Activated naive CD8-positive, alpha-beta T cell (primary cell): ENCODE measurements at regions not wholly inside any gene's neighbourhood (a gene's known extent, or its start where the extent isn't known, plus 50 kb on each side); places are given as distances from the start of the nearest gene placed in this dataset.
"Not testable (repeated sequence)": the region's sequence is repeated elsewhere in the genome, so short reads cannot be mapped to it uniquely, and the experiment has no call there.

Experiments used
- H3K27ac Mint-ChIP-seq: one replicate; pipeline ENCODE4 v1.8.0; 2021; ENCODE audit warnings: mixed read lengths
- H3K27me3 Mint-ChIP-seq: one replicate; pipeline ENCODE4 v1.8.0; 2021; ENCODE audit warnings: mixed read lengths
- H3K36me3 Mint-ChIP-seq: one replicate; pipeline ENCODE4 v1.8.0; 2021; ENCODE audit warnings: mixed read lengths
- H3K4me1 Mint-ChIP-seq: one replicate; pipeline ENCODE4 v1.8.0; 2021; ENCODE audit warnings: low read depth, mixed read lengths
- H3K4me3 Mint-ChIP-seq: one replicate; pipeline ENCODE4 v1.8.0; 2021; ENCODE audit warnings: mild to moderate bottlenecking, mixed read lengths
- H3K9me3 Mint-ChIP-seq: one replicate; pipeline ENCODE4 v1.8.0; 2021; ENCODE audit warnings: low read depth, mixed read lengths

GRCh38 chr15:25091421-25092158 is 136.8 kb downstream of the SNRPN start:
- Mint-ChIP-seq H3K27me3 (no peaks in the 10 kb centered on the region), H3K4me3 (no peak overlapping the region), H3K27ac (no peak overlapping the region), H3K4me1 (no peaks in the 10 kb centered on the region), H3K9me3 (peaks cover 45% of the 10 kb centered on the region), H3K36me3 (peaks cover 58% of the 10 kb centered on the region)

GRCh38 chr15:25092661-25093060 is 137.9 kb downstream of the SNRPN start:
- Mint-ChIP-seq H3K4me1 (no peaks in the 10 kb centered on the region), H3K36me3 (peaks cover 61% of the 10 kb centered on the region), H3K27me3 (no peaks in the 10 kb centered on the region), H3K9me3 (peaks cover 49% of the 10 kb centered on the region), H3K4me3 (no peak overlapping the region), H3K27ac (no peak overlapping the region)

- no peak overlapping the region for H3K27ac Mint-ChIP-seq
- H3K9me3 Mint-ChIP-seq = peaks cover 48% of the 10 kb centered on the region
- no peak overlapping the region for H3K4me3 Mint-ChIP-seq
- no peaks in the 10 kb centered on the region for H3K27me3 Mint-ChIP-seq
- H3K36me3 Mint-ChIP-seq = peaks cover 56% of the 10 kb centered on the region
- H3K4me1 Mint-ChIP-seq = no peaks in the 10 kb centered on the region
Measured at GRCh38 chr15:25093455-25094029, 138.8 kb downstream of the SNRPN start.

GRCh38 chr15:25094066-25094465 is 139.3 kb downstream of the SNRPN start:
- peaks cover 58% of the 10 kb centered on the region for H3K36me3 Mint-ChIP-seq
- no peaks in the 10 kb centered on the region for H3K4me1 Mint-ChIP-seq
- H3K27ac Mint-ChIP-seq = no peak overlapping the region
- H3K27me3 Mint-ChIP-seq = no peaks in the 10 kb centered on the region
- H3K4me3 Mint-ChIP-seq = no peak overlapping the region
- H3K9me3 Mint-ChIP-seq = peaks cover 48% of the 10 kb centered on the region

- Mint-ChIP-seq H3K4me1 (no peaks in the 10 kb centered on the region), H3K27ac (no peak overlapping the region), H3K27me3 (no peaks in the 10 kb centered on the region), H3K4me3 (no peak overlapping the region), H3K9me3 (peaks cover 48% of the 10 kb centered on the region), H3K36me3 (peaks cover 59% of the 10 kb centered on the region)
Measured at GRCh38 chr15:25094519-25094918, 139.7 kb downstream of the SNRPN start.

- Mint-ChIP-seq H3K4me1 (no peaks in the 10 kb centered on the region), H3K4me3 (no peak overlapping the region), H3K27ac (no peak overlapping the region), H3K27me3 (no peaks in the 10 kb centered on the region), H3K9me3 (peaks cover 44% of the 10 kb centered on the region), H3K36me3 (peaks cover 55% of the 10 kb centered on the region)
Measured at GRCh38 chr15:25095179-25095578, 140.4 kb downstream of the SNRPN start.

- not testable (repeated sequence) for H3K4me3 Mint-ChIP-seq, H3K27ac Mint-ChIP-seq, H3K4me1 Mint-ChIP-seq, H3K27me3 Mint-ChIP-seq
- peaks cover 35% of the 10 kb centered on the region for H3K9me3 Mint-ChIP-seq
- peaks cover 46% of the 10 kb centered on the region for H3K36me3 Mint-ChIP-seq
Measured at GRCh38 chr15:25099966-25100365, 145.2 kb downstream of the SNRPN start.

- Mint-ChIP-seq H3K36me3 (peaks cover 60% of the 10 kb centered on the region), H3K27ac (no peak overlapping the region), H3K4me1 (no peaks in the 10 kb centered on the region), H3K27me3 (no peaks in the 10 kb centered on the region), H3K9me3 (peaks cover 26% of the 10 kb centered on the region), H3K4me3 (no peak overlapping the region)
Measured at GRCh38 chr15:25106209-25106608, 151.4 kb downstream of the SNRPN start.

GRCh38 chr15:25133804-25134203 is 179.0 kb downstream of the SNRPN start:
- no peaks in the 10 kb centered on the region for H3K4me1 Mint-ChIP-seq
- no peak overlapping the region for H3K4me3 Mint-ChIP-seq
- H3K36me3 Mint-ChIP-seq = peaks cover 12% of the 10 kb centered on the region
- no peaks in the 10 kb centered on the region for H3K27me3 Mint-ChIP-seq
- peaks cover 17% of the 10 kb centered on the region for H3K9me3 Mint-ChIP-seq
- H3K27ac Mint-ChIP-seq = no peak overlapping the region

- no peak overlapping the region for H3K27ac Mint-ChIP-seq
- H3K27me3 Mint-ChIP-seq = no peaks in the 10 kb centered on the region
- no peak overlapping the region for H3K4me3 Mint-ChIP-seq
- H3K4me1 Mint-ChIP-seq = no peaks in the 10 kb centered on the region
- H3K36me3 Mint-ChIP-seq = peaks cover 10% of the 10 kb centered on the region
- H3K9me3 Mint-ChIP-seq = peaks cover 17% of the 10 kb centered on the region
Measured at GRCh38 chr15:25134546-25134945, 179.8 kb downstream of the SNRPN start.

GRCh38 chr15:25136119-25136518 is 181.3 kb downstream of the SNRPN start:
- Mint-ChIP-seq H3K4me3 (no peak overlapping the region), H3K36me3 (peaks cover 10% of the 10 kb centered on the region), H3K27ac (no peak overlapping the region), H3K27me3 (no peaks in the 10 kb centered on the region), H3K4me1 (no peaks in the 10 kb centered on the region), H3K9me3 (peaks cover 17% of the 10 kb centered on the region)

GRCh38 chr15:25137013-25137412 is 182.2 kb downstream of the SNRPN start:
- no peak overlapping the region for H3K4me3 Mint-ChIP-seq
- H3K27me3 Mint-ChIP-seq = no peaks in the 10 kb centered on the region
- no peaks in the 10 kb centered on the region for H3K4me1 Mint-ChIP-seq
- H3K9me3 Mint-ChIP-seq = peaks cover 17% of the 10 kb centered on the region
- no peak overlapping the region for H3K27ac Mint-ChIP-seq
- H3K36me3 Mint-ChIP-seq = peaks cover 5% of the 10 kb centered on the region

GRCh38 chr15:25169318-25169717 is 214.5 kb downstream of the SNRPN start:
- Mint-ChIP-seq H3K9me3 (peaks cover 9% of the 10 kb centered on the region), H3K4me1 (no peaks in the 10 kb centered on the region), H3K4me3 (no peak overlapping the region), H3K36me3 (peaks cover under 1% of the 10 kb centered on the region), H3K27me3 (no peaks in the 10 kb centered on the region), H3K27ac (no peak overlapping the region)

GRCh38 chr15:25170113-25170731 is 215.4 kb downstream of the SNRPN start:
- H3K27ac Mint-ChIP-seq = no peak overlapping the region
- no peak overlapping the region for H3K4me3 Mint-ChIP-seq
- H3K27me3 Mint-ChIP-seq = no peaks in the 10 kb centered on the region
- H3K36me3 Mint-ChIP-seq = peaks cover 3% of the 10 kb centered on the region
- no peaks in the 10 kb centered on the region for H3K4me1 Mint-ChIP-seq
- H3K9me3 Mint-ChIP-seq = peaks cover 17% of the 10 kb centered on the region

GRCh38 chr15:25170781-25171110 is 216.0 kb downstream of the SNRPN start:
- peaks cover 17% of the 10 kb centered on the region for H3K9me3 Mint-ChIP-seq
- no peak overlapping the region for H3K4me3 Mint-ChIP-seq
- no peak overlapping the region for H3K27ac Mint-ChIP-seq
- no peaks in the 10 kb centered on the region for H3K4me1 Mint-ChIP-seq
- no peaks in the 10 kb centered on the region for H3K27me3 Mint-ChIP-seq
- H3K36me3 Mint-ChIP-seq = peaks cover 3% of the 10 kb centered on the region
